Ishikawa (cell line): ENCODE measurements at regions not wholly inside any gene's neighbourhood (a gene's known extent, or its start where the extent isn't known, plus 50 kb on each side); places are given as distances from the start of the nearest gene placed in this dataset.

Source experiments
- CEBPB ChIP-seq: IDR thresholded peaks from 2 replicates; pipeline ENCODE4 v1.6.1; 2012
- CREB1 ChIP-seq: IDR thresholded peaks from 2 replicates; pipeline ENCODE4 v1.6.1; 2012; ENCODE audit warnings: low read depth
- EGR1 ChIP-seq: IDR thresholded peaks from 2 replicates; pipeline ENCODE4 v1.6.1; 2012
- EP300 ChIP-seq: IDR thresholded peaks from 2 replicates; pipeline ENCODE4 v1.6.1; 2012; ENCODE audit warnings: borderline replicate concordance
- FOXM1 ChIP-seq: IDR thresholded peaks from 2 replicates; pipeline ENCODE4 v1.6.1; 2012; ENCODE audit warnings: low read depth, borderline replicate concordance
- NFIC ChIP-seq: IDR thresholded peaks from 2 replicates; pipeline ENCODE4 v1.6.1; 2012
- RAD21 ChIP-seq: IDR thresholded peaks from 2 replicates; pipeline ENCODE4 v1.6.1; 2012; ENCODE audit warnings: low read depth
- TAF1 ChIP-seq: IDR thresholded peaks from 2 replicates; pipeline ENCODE4 v1.6.1; 2012; ENCODE audit warnings: low read depth, mild to moderate bottlenecking
- TCF12 ChIP-seq: IDR thresholded peaks from 2 replicates; pipeline ENCODE4 v1.6.1; 2012; ENCODE audit warnings: low read depth
- TEAD4 ChIP-seq: IDR thresholded peaks from 2 replicates; pipeline ENCODE4 v1.6.1; 2012
- YY1 ChIP-seq: IDR thresholded peaks from 2 replicates; pipeline ENCODE4 v1.6.1; 2012; ENCODE audit warnings: low read depth
- ZBTB7A ChIP-seq: IDR thresholded peaks from 2 replicates; pipeline ENCODE4 v1.6.1; 2012; ENCODE audit warnings: low read depth
- TF ChIP-seq, protein P1 (sequence below): IDR thresholded peaks from 2 replicates; pipeline ENCODE4 v1.6.1; 2012
- TF ChIP-seq, protein P2 (sequence below): IDR thresholded peaks from 2 replicates; pipeline ENCODE4 v1.6.1; 2012
- TF ChIP-seq, protein P3 (sequence below): IDR thresholded peaks from 2 replicates; pipeline ENCODE4 v1.6.1; 2012; ENCODE audit warnings: low read depth, mild to moderate bottlenecking

DNA sequence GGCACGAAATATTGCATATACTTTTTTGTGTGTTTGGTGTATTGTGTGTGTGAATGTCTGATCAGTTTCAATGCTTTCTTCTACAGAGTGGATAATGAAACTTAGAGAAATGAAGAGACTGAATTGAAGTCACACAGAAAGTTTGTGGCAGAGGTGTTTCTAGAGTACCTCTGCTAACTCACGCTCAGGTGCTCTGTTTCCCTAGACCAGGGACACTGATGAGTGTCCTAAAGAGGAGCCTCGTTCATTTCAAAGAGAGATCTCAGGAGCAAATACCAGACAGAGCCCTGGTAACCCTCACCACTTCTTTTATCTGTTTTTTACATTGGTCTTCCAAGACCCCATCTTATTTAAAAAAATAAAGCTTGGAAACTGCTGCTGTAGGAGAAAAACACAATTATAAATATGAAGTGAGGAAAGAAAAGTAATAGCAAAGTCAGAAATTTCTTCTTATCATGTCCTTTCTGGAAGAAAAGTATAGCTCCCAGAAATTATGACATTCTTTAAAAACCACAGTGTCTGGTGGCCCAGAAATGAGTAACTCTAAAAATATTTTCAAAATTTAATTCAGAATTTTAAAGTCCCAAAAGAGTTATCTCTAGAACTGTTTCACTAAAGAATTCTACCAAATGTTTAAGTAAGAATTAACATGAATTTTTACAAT is 720.6 kb downstream of the RFPL4B start:
- TF ChIP-seq FOXM1 (no peak), TAF1 (no peak), EGR1 (no peak), NFIC (no peak), TEAD4 (no peak), YY1 (no peak), CREB1 (no peak), ZBTB7A (no peak), RAD21 (no peak), TCF12 (no peak), CEBPB (no peak), EP300 (no peak)
- TF ChIP-seq, protein P1, sequence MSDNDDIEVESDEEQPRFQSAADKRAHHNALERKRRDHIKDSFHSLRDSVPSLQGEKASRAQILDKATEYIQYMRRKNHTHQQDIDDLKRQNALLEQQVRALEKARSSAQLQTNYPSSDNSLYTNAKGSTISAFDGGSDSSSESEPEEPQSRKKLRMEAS, result no peak
- TF ChIP-seq, protein P2, sequence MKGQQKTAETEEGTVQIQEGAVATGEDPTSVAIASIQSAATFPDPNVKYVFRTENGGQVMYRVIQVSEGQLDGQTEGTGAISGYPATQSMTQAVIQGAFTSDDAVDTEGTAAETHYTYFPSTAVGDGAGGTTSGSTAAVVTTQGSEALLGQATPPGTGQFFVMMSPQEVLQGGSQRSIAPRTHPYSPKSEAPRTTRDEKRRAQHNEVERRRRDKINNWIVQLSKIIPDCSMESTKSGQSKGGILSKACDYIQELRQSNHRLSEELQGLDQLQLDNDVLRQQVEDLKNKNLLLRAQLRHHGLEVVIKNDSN, result no peak
- TF ChIP-seq, protein P3, sequence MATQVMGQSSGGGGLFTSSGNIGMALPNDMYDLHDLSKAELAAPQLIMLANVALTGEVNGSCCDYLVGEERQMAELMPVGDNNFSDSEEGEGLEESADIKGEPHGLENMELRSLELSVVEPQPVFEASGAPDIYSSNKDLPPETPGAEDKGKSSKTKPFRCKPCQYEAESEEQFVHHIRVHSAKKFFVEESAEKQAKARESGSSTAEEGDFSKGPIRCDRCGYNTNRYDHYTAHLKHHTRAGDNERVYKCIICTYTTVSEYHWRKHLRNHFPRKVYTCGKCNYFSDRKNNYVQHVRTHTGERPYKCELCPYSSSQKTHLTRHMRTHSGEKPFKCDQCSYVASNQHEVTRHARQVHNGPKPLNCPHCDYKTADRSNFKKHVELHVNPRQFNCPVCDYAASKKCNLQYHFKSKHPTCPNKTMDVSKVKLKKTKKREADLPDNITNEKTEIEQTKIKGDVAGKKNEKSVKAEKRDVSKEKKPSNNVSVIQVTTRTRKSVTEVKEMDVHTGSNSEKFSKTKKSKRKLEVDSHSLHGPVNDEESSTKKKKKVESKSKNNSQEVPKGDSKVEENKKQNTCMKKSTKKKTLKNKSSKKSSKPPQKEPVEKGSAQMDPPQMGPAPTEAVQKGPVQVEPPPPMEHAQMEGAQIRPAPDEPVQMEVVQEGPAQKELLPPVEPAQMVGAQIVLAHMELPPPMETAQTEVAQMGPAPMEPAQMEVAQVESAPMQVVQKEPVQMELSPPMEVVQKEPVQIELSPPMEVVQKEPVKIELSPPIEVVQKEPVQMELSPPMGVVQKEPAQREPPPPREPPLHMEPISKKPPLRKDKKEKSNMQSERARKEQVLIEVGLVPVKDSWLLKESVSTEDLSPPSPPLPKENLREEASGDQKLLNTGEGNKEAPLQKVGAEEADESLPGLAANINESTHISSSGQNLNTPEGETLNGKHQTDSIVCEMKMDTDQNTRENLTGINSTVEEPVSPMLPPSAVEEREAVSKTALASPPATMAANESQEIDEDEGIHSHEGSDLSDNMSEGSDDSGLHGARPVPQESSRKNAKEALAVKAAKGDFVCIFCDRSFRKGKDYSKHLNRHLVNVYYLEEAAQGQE, result no peak

DNA sequence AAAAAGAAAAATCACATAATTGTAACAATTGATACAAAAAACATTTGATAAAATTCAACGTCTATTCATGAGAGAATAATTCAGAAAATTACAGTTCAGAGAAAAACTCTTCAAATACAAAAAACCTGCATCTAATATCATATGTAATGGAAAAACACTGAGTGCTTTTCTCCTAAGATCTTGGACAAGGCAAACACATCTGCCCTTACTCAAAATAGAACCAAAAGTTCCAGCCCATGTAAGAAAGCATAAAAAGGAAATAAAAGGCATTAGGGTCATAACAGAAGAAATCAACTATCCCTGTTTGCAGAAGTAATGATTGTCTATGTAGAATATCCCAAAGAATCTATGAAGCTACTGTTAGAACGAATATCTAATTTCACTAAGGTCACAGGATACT is 721.4 kb downstream of the RFPL4B start:
- TF ChIP-seq, protein P3, result no peak
- TF ChIP-seq, protein P2, result no peak

DNA sequence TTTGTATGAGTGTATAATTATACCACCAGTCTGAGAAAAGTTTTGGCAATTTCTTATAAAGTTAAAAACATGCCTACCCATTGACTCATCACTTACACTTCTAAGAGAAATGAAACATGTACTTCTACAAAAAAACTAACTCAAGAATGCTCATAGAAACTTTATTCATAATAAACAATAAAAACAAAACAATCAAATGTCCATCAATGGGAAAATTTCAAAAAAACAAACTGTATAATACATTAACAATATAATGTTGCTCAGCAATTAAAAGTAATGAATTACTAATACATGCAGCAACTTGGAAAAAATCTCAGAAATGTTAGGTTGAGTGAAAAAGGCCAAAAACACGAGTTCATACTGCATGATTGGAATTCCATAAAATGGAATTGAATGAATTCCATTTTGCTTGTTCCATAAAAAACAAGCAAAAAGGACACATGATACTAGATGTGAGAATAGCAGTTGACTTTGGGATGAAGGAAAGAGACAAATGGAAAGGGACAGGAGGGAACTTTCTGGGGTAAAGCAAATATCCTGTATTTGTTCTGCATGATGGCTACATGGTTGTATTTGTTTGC is 726.6 kb downstream of the RFPL4B start:
- TF ChIP-seq TEAD4, result peak; percentile 34; the same call in 1 of the 2 replicates
- TF ChIP-seq EP300, result no peak

DNA sequence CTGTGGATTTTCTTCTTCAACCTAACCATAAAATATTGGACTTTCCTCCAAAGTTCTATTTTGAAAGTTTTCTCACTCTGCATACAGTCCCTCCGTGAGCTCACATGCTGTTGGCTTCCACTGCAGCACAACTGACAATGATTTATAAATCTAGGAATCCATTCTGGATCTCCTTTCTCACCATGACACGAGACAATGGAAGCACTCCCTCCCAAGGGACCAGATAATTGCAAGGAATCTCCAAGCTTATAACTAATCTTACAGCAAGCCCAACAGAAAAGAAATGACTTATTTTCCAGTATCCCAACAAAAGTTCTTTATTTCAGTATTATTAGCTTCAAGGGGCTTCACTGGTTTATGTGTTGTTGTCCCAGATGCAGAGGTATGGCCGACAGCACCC is 729.0 kb downstream of the RFPL4B start:
- TF ChIP-seq, protein P1, result no peak
- TF ChIP-seq, protein P3, result no peak
- no peak for TF ChIP-seq NFIC
- no peak for TF ChIP-seq TCF12
- no peak for TF ChIP-seq TEAD4
- TF ChIP-seq TAF1, result no peak
- TF ChIP-seq, protein P2, result no peak
- no peak for TF ChIP-seq FOXM1
- no peak for TF ChIP-seq ZBTB7A

DNA sequence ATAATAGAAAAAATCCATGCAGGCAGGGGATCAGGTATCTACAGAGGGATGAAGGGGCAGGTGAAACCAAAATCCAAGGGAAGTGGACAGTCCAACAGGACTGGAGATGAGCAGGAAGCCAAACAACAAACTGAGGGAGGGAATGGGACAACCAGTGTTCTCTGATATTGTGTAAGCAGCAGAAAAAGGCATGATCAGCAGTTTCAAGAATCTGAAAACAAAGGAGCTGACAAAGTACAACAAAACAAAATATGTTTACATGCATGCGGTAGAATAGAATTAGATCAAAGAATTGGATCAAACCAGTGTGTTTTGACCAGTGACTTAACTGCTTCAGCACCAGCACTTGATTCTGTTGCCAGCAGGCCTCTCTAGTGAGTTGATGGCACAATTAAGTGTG is 729.7 kb downstream of the RFPL4B start:
- no peak for TF ChIP-seq ZBTB7A
- no peak for TF ChIP-seq TAF1
- TF ChIP-seq, protein P2, result no peak
- TF ChIP-seq, protein P3, result no peak
- no peak for TF ChIP-seq YY1
- no peak for TF ChIP-seq FOXM1
- TF ChIP-seq CEBPB, result no peak
- no peak for TF ChIP-seq RAD21
- TF ChIP-seq EGR1, result no peak
- TF ChIP-seq TCF12, result no peak
- TF ChIP-seq NFIC, result no peak
- TF ChIP-seq, protein P1, result no peak
